ENCODE measurements at regions not wholly inside any gene's neighbourhood (a gene's known extent, or its start where the extent isn't known, plus 50 kb on each side); places are given as distances from the start of the nearest gene placed in this dataset.
"Not testable (repeated sequence)": the region's sequence is repeated elsewhere in the genome, so short reads cannot be mapped to it uniquely, and the experiment has no call there.

GRCh38 chr3:178200316-178200715, 335.9 kb upstream of the KCNMB2 start:
- DNase-seq = no peak

- DNase-seq = no peak
Observed at GRCh38 chr3:178201714-178202113, 334.5 kb upstream of the KCNMB2 start.

GRCh38 chr3:178202194-178202593, 334.0 kb upstream of the KCNMB2 start:
- peak; percentile 39 for DNase-seq

- DNase-seq = no peak
Observed at GRCh38 chr3:178203165-178203564, 333.1 kb upstream of the KCNMB2 start.

- no peak for DNase-seq
Observed at GRCh38 chr3:178203650-178204049, 332.6 kb upstream of the KCNMB2 start.

GRCh38 chr3:178205740-178206139, 330.5 kb upstream of the KCNMB2 start:
- no peak for DNase-seq

GRCh38 chr3:178206521-178206920, 329.7 kb upstream of the KCNMB2 start:
- DNase-seq = no peak

- DNase-seq = not testable (repeated sequence)
Observed at GRCh38 chr3:178207161-178207560, 329.1 kb upstream of the KCNMB2 start.

- DNase-seq = not testable (repeated sequence)
Observed at GRCh38 chr3:178207627-178208026, 328.6 kb upstream of the KCNMB2 start.

GRCh38 chr3:178209116-178209515, 327.1 kb upstream of the KCNMB2 start:
- DNase-seq = not testable (repeated sequence)

GRCh38 chr3:178209618-178210017, 326.6 kb upstream of the KCNMB2 start:
- not testable (repeated sequence) for DNase-seq

- not testable (repeated sequence) for DNase-seq
Observed at GRCh38 chr3:178211086-178211485, 325.1 kb upstream of the KCNMB2 start.

GRCh38 chr3:178217479-178217878, 318.8 kb upstream of the KCNMB2 start:
- no peak for DNase-seq

- no peak for DNase-seq
Observed at GRCh38 chr3:178218231-178218630, 318.0 kb upstream of the KCNMB2 start.

- DNase-seq = not testable (repeated sequence)
Observed at GRCh38 chr3:178219661-178220060, 316.6 kb upstream of the KCNMB2 start.

GRCh38 chr3:178223876-178224275, 312.4 kb upstream of the KCNMB2 start:
- no peak for DNase-seq

GRCh38 chr3:178226094-178226493, 310.1 kb upstream of the KCNMB2 start:
- DNase-seq = no peak

GRCh38 chr3:178231645-178232044, 304.6 kb upstream of the KCNMB2 start:
- no peak for DNase-seq

GRCh38 chr3:178233371-178234071, 302.7 kb upstream of the KCNMB2 start:
- DNase-seq = no peak

GRCh38 chr3:178236555-178237277, 299.5 kb upstream of the KCNMB2 start:
- DNase-seq = no peak

GRCh38 chr3:178238179-178238578, 298.1 kb upstream of the KCNMB2 start:
- DNase-seq = no peak

GRCh38 chr3:178244733-178245709, 291.2 kb upstream of the KCNMB2 start:
- DNase-seq = no peak

- DNase-seq = no peak
Observed at GRCh38 chr3:178246004-178246403, 290.2 kb upstream of the KCNMB2 start.

Data from DMS53 (cell line).